Stimulated activated naive CD8-positive, alpha-beta T cell treated with anti-CD3 and anti-CD28 coated beads, Interleukin-15, Interleukin-2, amounts not matched to agents 100 ng/mL and 50 ng/mL, for 24 hours (primary cell): ENCODE measurements at regions not wholly inside any gene's neighbourhood (a gene's known extent, or its start where the extent isn't known, plus 50 kb on each side); places are given as distances from the start of the nearest gene placed in this dataset.
"Not testable (repeated sequence)": the region's sequence is repeated elsewhere in the genome, so short reads cannot be mapped to it uniquely, and the experiment has no call there.

Experiments used
- H3K27ac Mint-ChIP-seq: one replicate; pipeline ENCODE4 v1.8.0; 2021; ENCODE audit warnings: mild to moderate bottlenecking, mixed read lengths
- H3K27me3 Mint-ChIP-seq: one replicate; pipeline ENCODE4 v1.8.0; 2021; ENCODE audit warnings: mixed read lengths
- H3K36me3 Mint-ChIP-seq: one replicate; pipeline ENCODE4 v1.8.0; 2021; ENCODE audit warnings: low read depth, mixed read lengths
- H3K4me1 Mint-ChIP-seq: one replicate; pipeline ENCODE4 v1.8.0; 2021; ENCODE audit warnings: low read depth, mixed read lengths
- H3K4me3 Mint-ChIP-seq: one replicate; pipeline ENCODE4 v1.8.0; 2021; ENCODE audit warnings: mild to moderate bottlenecking, mixed read lengths
- H3K9me3 Mint-ChIP-seq: one replicate; pipeline ENCODE4 v1.8.0; 2021; ENCODE audit warnings: mixed read lengths

GRCh38 chr17:71548540-71549190 lies 572.2 kb upstream of the SOX9 start:
- Mint-ChIP-seq H3K4me3 (no peak overlapping the region), H3K4me1 (no peaks in the 10 kb centered on the region), H3K36me3 (no peaks in the 10 kb centered on the region), H3K27ac (no peak overlapping the region), H3K27me3 (no peaks in the 10 kb centered on the region), H3K9me3 (peaks cover 9% of the 10 kb centered on the region)

GRCh38 chr17:71550675-71551074 lies 570.1 kb upstream of the SOX9 start:
- H3K9me3 Mint-ChIP-seq, result peaks cover 16% of the 10 kb centered on the region
- H3K27me3 Mint-ChIP-seq, result no peaks in the 10 kb centered on the region
- H3K4me1 Mint-ChIP-seq, result no peaks in the 10 kb centered on the region
- H3K27ac Mint-ChIP-seq, result no peak overlapping the region
- no peaks in the 10 kb centered on the region for H3K36me3 Mint-ChIP-seq
- H3K4me3 Mint-ChIP-seq, result no peak overlapping the region

- no peaks in the 10 kb centered on the region for H3K27me3 Mint-ChIP-seq
Observed at GRCh38 chr17:71553381-71553780, 567.4 kb upstream of the SOX9 start.

GRCh38 chr17:71558901-71559300 lies 561.9 kb upstream of the SOX9 start:
- no peaks in the 10 kb centered on the region for H3K27me3 Mint-ChIP-seq
- H3K4me1 Mint-ChIP-seq, result no peaks in the 10 kb centered on the region
- no peaks in the 10 kb centered on the region for H3K36me3 Mint-ChIP-seq
- H3K27ac Mint-ChIP-seq, result no peak overlapping the region
- peaks cover 16% of the 10 kb centered on the region for H3K9me3 Mint-ChIP-seq
- no peak overlapping the region for H3K4me3 Mint-ChIP-seq

More at GRCh38 chr17:71553381-71553780, 567.4 kb upstream of the SOX9 start:
- H3K4me1 Mint-ChIP-seq, result no peaks in the 10 kb centered on the region
- H3K27ac Mint-ChIP-seq, result no peak overlapping the region
- H3K4me3 Mint-ChIP-seq, result no peak overlapping the region
- H3K9me3 Mint-ChIP-seq, result peaks cover 22% of the 10 kb centered on the region
- no peaks in the 10 kb centered on the region for H3K36me3 Mint-ChIP-seq

GRCh38 chr17:71572343-71572742 lies 548.5 kb upstream of the SOX9 start:
- H3K27me3 Mint-ChIP-seq, result no peaks in the 10 kb centered on the region
- H3K4me3 Mint-ChIP-seq, result no peak overlapping the region
- H3K36me3 Mint-ChIP-seq, result no peaks in the 10 kb centered on the region
- peaks cover 7% of the 10 kb centered on the region for H3K9me3 Mint-ChIP-seq
- H3K27ac Mint-ChIP-seq, result no peak overlapping the region
- H3K4me1 Mint-ChIP-seq, result no peaks in the 10 kb centered on the region

- Mint-ChIP-seq H3K27me3 (no peaks in the 10 kb centered on the region), H3K36me3 (no peaks in the 10 kb centered on the region), H3K9me3 (peaks cover 9% of the 10 kb centered on the region), H3K4me1 (no peaks in the 10 kb centered on the region), H3K4me3 (no peak overlapping the region), H3K27ac (no peak overlapping the region)
Observed at GRCh38 chr17:71578446-71578845, 542.4 kb upstream of the SOX9 start.

GRCh38 chr17:71580220-71580619 lies 540.6 kb upstream of the SOX9 start:
- Mint-ChIP-seq H3K36me3 (no peaks in the 10 kb centered on the region), H3K4me3 (no peak overlapping the region), H3K9me3 (peaks cover 9% of the 10 kb centered on the region), H3K4me1 (no peaks in the 10 kb centered on the region), H3K27ac (no peak overlapping the region), H3K27me3 (no peaks in the 10 kb centered on the region)

- no peaks in the 10 kb centered on the region for H3K36me3 Mint-ChIP-seq
- H3K9me3 Mint-ChIP-seq, result no peaks in the 10 kb centered on the region
- H3K4me3 Mint-ChIP-seq, result no peak overlapping the region
- H3K27me3 Mint-ChIP-seq, result no peaks in the 10 kb centered on the region
- H3K27ac Mint-ChIP-seq, result no peak overlapping the region
- H3K4me1 Mint-ChIP-seq, result no peaks in the 10 kb centered on the region
Observed at GRCh38 chr17:71585540-71585939, 535.3 kb upstream of the SOX9 start.

GRCh38 chr17:71592431-71592830 lies 528.4 kb upstream of the SOX9 start:
- Mint-ChIP-seq H3K9me3 (peaks cover 3% of the 10 kb centered on the region), H3K36me3 (no peaks in the 10 kb centered on the region), H3K27me3 (no peaks in the 10 kb centered on the region), H3K27ac (no peak overlapping the region), H3K4me1 (no peaks in the 10 kb centered on the region), H3K4me3 (no peak overlapping the region)

GRCh38 chr17:71593078-71593477 lies 527.7 kb upstream of the SOX9 start:
- Mint-ChIP-seq H3K4me1 (no peaks in the 10 kb centered on the region), H3K27me3 (no peaks in the 10 kb centered on the region), H3K36me3 (no peaks in the 10 kb centered on the region), H3K4me3 (no peak overlapping the region), H3K9me3 (peaks cover 3% of the 10 kb centered on the region), H3K27ac (no peak overlapping the region)

GRCh38 chr17:71599583-71599982 lies 521.2 kb upstream of the SOX9 start:
- not testable (repeated sequence) for H3K27ac Mint-ChIP-seq, H3K27me3 Mint-ChIP-seq, H3K4me1 Mint-ChIP-seq, H3K4me3 Mint-ChIP-seq, H3K36me3 Mint-ChIP-seq, H3K9me3 Mint-ChIP-seq

GRCh38 chr17:71600137-71600789 lies 520.6 kb upstream of the SOX9 start:
- Mint-ChIP-seq H3K9me3 (no peaks in the 10 kb centered on the region), H3K36me3 (no peaks in the 10 kb centered on the region), H3K4me3 (no peak overlapping the region), H3K4me1 (no peaks in the 10 kb centered on the region), H3K27ac (no peak overlapping the region), H3K27me3 (no peaks in the 10 kb centered on the region)

GRCh38 chr17:71601894-71602504 lies 518.8 kb upstream of the SOX9 start:
- Mint-ChIP-seq H3K27ac (no peak overlapping the region), H3K27me3 (no peaks in the 10 kb centered on the region), H3K4me1 (no peaks in the 10 kb centered on the region), H3K4me3 (no peak overlapping the region), H3K9me3 (no peaks in the 10 kb centered on the region), H3K36me3 (no peaks in the 10 kb centered on the region)

GRCh38 chr17:71613996-71614395 lies 506.8 kb upstream of the SOX9 start:
- no peak overlapping the region for H3K4me3 Mint-ChIP-seq
- H3K4me1 Mint-ChIP-seq, result no peaks in the 10 kb centered on the region

GRCh38 chr17:71615820-71616219 lies 505.0 kb upstream of the SOX9 start:
- Mint-ChIP-seq H3K4me3 (no peak overlapping the region), H3K27me3 (no peaks in the 10 kb centered on the region), H3K36me3 (no peaks in the 10 kb centered on the region), H3K4me1 (no peaks in the 10 kb centered on the region), H3K27ac (no peak overlapping the region), H3K9me3 (peaks cover 26% of the 10 kb centered on the region)

More at GRCh38 chr17:71613996-71614395, 506.8 kb upstream of the SOX9 start:
- H3K27ac Mint-ChIP-seq, result no peak overlapping the region
- H3K9me3 Mint-ChIP-seq, result peaks cover 26% of the 10 kb centered on the region
- no peaks in the 10 kb centered on the region for H3K27me3 Mint-ChIP-seq
- no peaks in the 10 kb centered on the region for H3K36me3 Mint-ChIP-seq
